Osteoblast (primary cell): ENCODE measurements at regions not wholly inside any gene's neighbourhood (a gene's known extent, or its start where the extent isn't known, plus 50 kb on each side); places are given as distances from the start of the nearest gene placed in this dataset.

Experiments used
- DNase-seq: peaks from one replicate; pipeline ENCODE4 v3.0.0; 2011; ENCODE audit warnings: low spot score, mixed read lengths; ENCODE audit not compliant: insufficient read length; ENCODE audit errors: missing footprints
- H2AFZ ChIP-seq: 2 replicates; pipeline ENCODE4 v1.6.0; 2011; ENCODE audit warnings: mild to moderate bottlenecking, low read length
- H3K27ac ChIP-seq: 2 replicates; pipeline ENCODE4 v1.5.1; 2011; ENCODE audit warnings: mild to moderate bottlenecking, low read depth, low read length, moderate library complexity
- H3K27me3 ChIP-seq: 2 replicates; pipeline ENCODE4 v1.6.0; 2012; ENCODE audit warnings: mild to moderate bottlenecking, control low read depth, inconsistent platforms, low read length, moderate library complexity; ENCODE audit not compliant: insufficient read depth
- H3K36me3 ChIP-seq: 2 replicates; pipeline ENCODE4 v1.5.1; 2011; ENCODE audit warnings: mild to moderate bottlenecking, low read length, control low read depth, moderate library complexity; ENCODE audit not compliant: insufficient read depth
- H3K4me1 ChIP-seq: 2 replicates; pipeline ENCODE4 v1.5.1; 2011; ENCODE audit warnings: mild to moderate bottlenecking, low read length, control low read depth, moderate library complexity; ENCODE audit not compliant: insufficient read depth
- H3K4me2 ChIP-seq: 2 replicates; pipeline ENCODE4 v1.6.0; 2011; ENCODE audit warnings: mild to moderate bottlenecking, low read length; ENCODE audit not compliant: insufficient read depth
- H3K4me3 ChIP-seq: fragments of 200-600 bp; sonication (generic); 3 replicates; pipeline ENCODE4 v1.5.1; 2012; ENCODE audit warnings: mild to moderate bottlenecking, low read length, inconsistent platforms; ENCODE audit not compliant: insufficient read depth
- H3K79me2 ChIP-seq: 2 replicates; pipeline ENCODE4 v1.6.0; 2012; ENCODE audit warnings: mild to moderate bottlenecking, low read length, control low read depth, inconsistent platforms; ENCODE audit not compliant: insufficient read depth
- H3K9me3 ChIP-seq: 2 replicates; pipeline ENCODE4 v1.5.1; 2011; ENCODE audit warnings: low read depth, low read length, control low read depth
- H4K20me1 ChIP-seq: 2 replicates; pipeline ENCODE4 v1.6.0; 2012; ENCODE audit warnings: mild to moderate bottlenecking, low read length, control low read depth; ENCODE audit not compliant: insufficient read depth
- CTCF ChIP-seq: IDR thresholded peaks from 2 replicates; pipeline ENCODE4 v1.5.1; 2011; ENCODE audit warnings: mild to moderate bottlenecking, low read depth, low read length, moderate library complexity; ENCODE audit errors: extremely low read depth

GRCh38 chr3:110491413-110491812, 580.2 kb upstream of the NECTIN3 start:
- TF ChIP-seq CTCF, result no peak
- Histone ChIP-seq H3K27me3 (no peaks in the 10 kb centered on the region), H3K36me3 (no peaks in the 10 kb centered on the region), H3K79me2 (no peaks in the 10 kb centered on the region), H2AFZ (no peak overlapping the region), H3K4me2 (no peak overlapping the region), H3K27ac (no peak overlapping the region), H3K9me3 (peaks cover 3% of the 10 kb centered on the region), H3K4me1 (no peaks in the 10 kb centered on the region), H4K20me1 (no peaks in the 10 kb centered on the region), H3K4me3 (no peak overlapping the region)
- DNase-seq, result peak; percentile 29

DNA sequence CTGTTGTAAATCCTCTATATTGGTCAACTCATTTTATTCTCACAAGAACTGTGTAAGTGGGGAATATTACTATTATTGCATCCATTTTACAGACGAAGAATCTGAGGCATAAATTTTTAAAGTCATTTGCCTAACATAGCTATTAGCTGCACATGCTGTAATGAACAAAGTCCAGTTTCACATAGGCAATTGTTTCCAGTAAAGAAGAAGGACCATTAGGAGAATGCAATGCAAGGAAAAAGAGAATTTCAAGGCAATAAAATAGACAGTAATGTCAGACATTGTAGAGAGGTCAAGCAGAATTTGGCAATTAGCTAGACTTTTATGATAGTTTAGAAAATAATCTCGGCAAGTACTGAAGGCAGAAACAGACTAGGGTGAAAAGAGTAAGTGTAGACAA, 578.7 kb upstream of the NECTIN3 start:
- Histone ChIP-seq H3K27ac (no peak overlapping the region), H3K79me2 (no peaks in the 10 kb centered on the region), H3K9me3 (no peaks in the 10 kb centered on the region), H3K27me3 (no peaks in the 10 kb centered on the region), H3K4me3 (no peak overlapping the region), H4K20me1 (no peaks in the 10 kb centered on the region), H3K36me3 (no peaks in the 10 kb centered on the region), H2AFZ (no peak overlapping the region), H3K4me1 (no peaks in the 10 kb centered on the region), H3K4me2 (no peak overlapping the region)
- no peak for TF ChIP-seq CTCF
- no peak for DNase-seq

- H3K79me2 ChIP-seq, result no peaks in the 10 kb centered on the region
- no peak overlapping the region for H2AFZ ChIP-seq
- no peaks in the 10 kb centered on the region for H4K20me1 ChIP-seq
- no peaks in the 10 kb centered on the region for H3K9me3 ChIP-seq
- H3K27ac ChIP-seq, result no peak overlapping the region
- no peak overlapping the region for H3K4me3 ChIP-seq
- no peaks in the 10 kb centered on the region for H3K4me1 ChIP-seq
- no peak for DNase-seq
- TF ChIP-seq CTCF, result no peak
- no peaks in the 10 kb centered on the region for H3K27me3 ChIP-seq
- no peaks in the 10 kb centered on the region for H3K36me3 ChIP-seq
- H3K4me2 ChIP-seq, result no peak overlapping the region
Observed at GRCh38 chr3:110493438-110494092, 578.1 kb upstream of the NECTIN3 start.

DNA sequence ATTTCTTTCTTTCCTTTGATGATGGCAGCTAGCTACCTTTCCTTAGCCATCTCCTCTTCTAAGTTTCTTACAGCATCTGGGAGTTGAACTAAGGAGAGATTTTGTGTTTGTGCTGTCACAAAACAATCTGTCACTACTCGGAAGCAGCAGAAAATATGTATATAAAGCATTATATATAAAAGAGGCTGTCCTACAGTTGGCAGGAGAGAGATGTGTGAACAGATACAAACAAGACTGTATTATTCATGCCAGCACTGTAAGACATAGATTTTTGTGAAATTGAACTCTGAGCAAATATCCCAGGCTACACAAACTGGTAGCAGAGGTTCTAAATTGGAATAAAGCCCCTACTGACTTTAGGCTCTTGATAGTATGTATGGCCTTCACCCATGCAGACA, 577.5 kb upstream of the NECTIN3 start:
- Histone ChIP-seq H3K9me3 (no peaks in the 10 kb centered on the region), H3K79me2 (no peaks in the 10 kb centered on the region), H3K4me3 (no peak overlapping the region), H3K4me1 (no peaks in the 10 kb centered on the region), H3K36me3 (no peaks in the 10 kb centered on the region), H2AFZ (no peak overlapping the region), H3K27ac (no peak overlapping the region), H3K27me3 (no peaks in the 10 kb centered on the region), H3K4me2 (no peak overlapping the region), H4K20me1 (no peaks in the 10 kb centered on the region)
- no peak for DNase-seq
- no peak for TF ChIP-seq CTCF
